ENCODE measurements at regions not wholly inside any gene's neighbourhood (a gene's known extent, or its start where the extent isn't known, plus 50 kb on each side); places are given as distances from the start of the nearest gene placed in this dataset.
"Not testable (repeated sequence)": the region's sequence is repeated elsewhere in the genome, so short reads cannot be mapped to it uniquely, and the experiment has no call there.

DNA sequence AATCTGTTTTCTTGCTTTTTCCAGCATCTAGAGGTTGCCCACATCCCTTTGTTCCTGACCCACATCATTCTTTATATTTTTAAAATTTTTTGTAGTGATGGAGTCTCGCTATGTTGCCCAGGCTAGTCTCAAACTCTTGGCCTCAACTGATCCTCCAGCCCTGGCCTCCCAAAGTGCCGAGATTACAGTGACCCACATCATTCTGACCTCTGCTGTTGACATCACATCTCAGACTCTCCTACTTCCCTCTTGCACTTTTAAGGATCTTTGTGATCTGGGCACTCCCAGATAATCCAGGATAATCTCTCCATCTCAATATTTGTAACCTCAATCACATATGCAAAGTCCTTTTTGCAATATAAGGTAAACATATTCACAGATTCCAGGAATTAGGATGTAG lies 266.6 kb downstream of the MEX3B start:
- DNase-seq (ENCODE audit: low read depth) = no peak

DNA sequence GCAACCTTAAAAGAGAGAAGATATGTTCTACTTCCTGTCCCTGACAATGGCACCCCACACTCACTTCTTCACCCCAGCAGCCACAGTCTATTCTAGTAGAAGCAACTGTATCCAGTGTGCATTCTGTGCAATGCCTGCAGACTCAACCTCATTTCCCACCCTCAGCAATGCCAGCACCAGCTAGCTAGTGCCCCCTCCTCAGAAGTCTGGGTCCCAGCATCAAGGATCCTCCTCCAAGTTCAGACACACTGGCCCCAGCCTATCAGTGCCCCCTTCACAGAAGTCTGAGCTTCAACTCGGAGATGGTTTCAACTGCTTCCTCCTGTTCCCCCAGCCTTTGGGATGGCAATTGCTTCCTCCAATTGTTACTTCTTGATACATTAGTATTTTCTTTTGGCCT lies 268.3 kb downstream of the MEX3B start:
- DNase-seq (ENCODE audit: low read depth) = no peak

DNA sequence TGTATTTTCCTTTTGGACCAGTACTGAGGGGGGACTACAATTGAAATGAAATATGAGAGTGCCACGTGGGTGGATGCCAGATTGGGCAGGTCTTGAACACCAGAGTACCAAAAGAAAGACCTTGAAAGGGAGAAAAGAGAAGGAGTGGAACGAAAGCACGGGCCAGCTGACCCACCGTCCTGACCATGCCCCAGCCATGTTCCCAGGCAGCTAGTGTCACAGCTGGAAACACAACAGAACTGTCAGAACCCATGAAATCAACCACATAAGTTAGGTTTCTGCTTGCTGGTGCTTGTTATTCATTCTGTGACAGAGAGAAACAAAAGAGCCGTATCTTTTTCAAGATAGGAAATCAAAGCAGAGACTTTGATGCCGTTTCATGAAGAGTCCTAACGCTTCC lies 268.8 kb downstream of the MEX3B start:
- no peak for DNase-seq (ENCODE audit: low read depth)

DNA sequence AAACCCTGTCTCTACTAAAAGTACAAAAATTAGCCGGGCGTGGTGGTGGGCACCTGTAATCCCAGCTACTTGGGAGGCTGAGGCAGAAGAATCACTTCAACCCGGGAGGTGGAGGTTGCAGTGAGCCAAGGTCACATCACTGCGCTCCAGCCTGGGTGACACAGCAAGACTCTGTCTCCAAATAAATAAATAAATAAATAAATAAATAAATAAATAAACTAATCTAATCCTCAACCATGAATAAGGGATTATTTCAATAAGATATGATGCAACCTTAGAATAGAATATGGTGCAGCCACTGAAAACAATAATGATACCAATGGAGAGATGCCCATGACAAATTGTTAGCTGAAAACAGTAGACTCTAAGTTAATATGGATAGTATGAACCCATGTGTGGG lies 270.0 kb downstream of the MEX3B start:
- not testable (repeated sequence) for DNase-seq (ENCODE audit: low read depth)

DNA sequence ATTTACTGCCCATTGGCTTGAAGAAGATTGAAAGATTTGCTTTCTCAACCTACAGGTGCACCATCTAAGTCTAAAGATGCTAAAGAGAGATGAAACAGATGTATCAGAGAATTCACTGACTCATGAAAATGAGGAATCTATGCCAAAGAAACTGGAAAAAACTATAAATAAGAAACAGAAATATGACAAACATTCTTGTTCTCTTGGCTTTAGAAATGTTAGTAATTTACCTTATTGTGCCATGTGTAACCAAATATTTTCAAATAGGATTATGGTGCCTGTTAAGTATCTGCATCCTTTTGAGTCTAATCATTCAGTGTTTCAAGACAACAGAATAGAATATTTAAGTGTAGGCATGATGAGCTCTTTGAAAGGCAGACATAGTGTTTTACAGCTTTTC lies 271.5 kb downstream of the MEX3B start:
- DNase-seq (ENCODE audit: low read depth) = no peak

DNA sequence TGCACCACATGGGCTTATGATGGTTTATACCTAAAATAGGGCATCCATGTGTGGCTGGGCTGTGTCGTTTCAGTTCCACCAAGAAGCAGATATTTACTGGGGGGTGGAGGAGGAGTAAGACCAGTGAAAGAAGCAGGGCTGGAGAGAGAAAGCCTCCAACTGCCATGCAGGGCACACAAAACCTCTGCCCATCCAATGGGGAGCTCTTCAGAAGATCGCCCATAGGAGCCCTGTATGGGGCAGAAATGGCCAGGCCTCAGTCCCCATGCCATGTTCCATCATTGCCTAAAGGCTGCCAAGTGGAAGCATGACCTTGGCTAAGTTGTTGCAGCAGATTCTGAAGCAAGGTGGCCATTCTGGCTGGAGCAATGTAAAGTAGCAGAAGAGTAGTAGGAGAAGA lies 277.0 kb downstream of the MEX3B start:
- no peak for DNase-seq (ENCODE audit: low read depth)

DNA sequence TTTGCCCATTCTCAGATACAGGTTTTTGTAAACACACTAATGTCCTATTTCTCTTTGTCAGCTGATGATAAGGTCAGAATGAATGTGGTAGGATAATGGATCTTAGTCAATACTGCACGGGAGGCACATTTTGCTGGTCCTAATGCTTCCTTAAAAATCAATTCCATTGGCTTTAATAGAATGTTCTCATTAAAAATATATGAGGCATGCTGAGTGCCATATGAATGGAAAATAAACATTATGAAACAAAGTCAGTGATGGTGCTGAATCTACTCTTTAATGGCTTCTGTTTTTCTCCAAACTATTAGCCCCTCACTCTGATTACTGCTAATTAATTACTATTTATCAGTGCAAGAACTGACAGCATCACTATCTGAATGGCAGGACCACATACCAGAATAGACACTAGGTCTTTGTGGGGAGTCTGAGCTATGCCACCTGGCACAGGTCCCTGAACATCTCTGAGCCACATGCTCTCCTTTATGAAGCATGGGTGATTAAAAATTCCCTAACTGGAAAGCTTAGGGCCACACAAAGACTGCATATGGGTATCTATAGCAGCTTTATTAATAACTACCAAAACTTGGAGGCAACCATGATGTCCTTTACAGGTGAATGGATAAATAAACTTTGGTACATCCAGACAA lies 278.9 kb downstream of the MEX3B start:
- no peak for DNase-seq (ENCODE audit: low read depth)

DNA sequence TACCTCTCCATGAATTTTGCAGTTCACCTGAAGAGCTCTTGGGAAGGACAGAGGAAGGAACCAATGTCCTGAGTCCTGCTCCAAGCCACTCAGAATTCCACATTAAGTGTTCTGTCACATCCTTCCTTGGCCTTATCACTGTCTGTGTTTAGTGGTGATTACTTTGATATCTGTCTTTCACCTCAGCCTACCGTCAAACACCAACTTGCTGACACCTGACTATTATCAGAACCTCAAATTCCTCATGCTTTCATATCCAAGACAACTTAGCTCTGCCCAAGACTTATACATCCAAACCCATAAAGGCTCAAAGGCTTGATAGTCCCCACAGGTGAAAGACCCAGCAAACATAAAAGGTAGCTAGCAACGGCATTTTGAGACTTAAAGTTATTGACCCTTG lies 280.0 kb downstream of the MEX3B start:
- DNase-seq (ENCODE audit: low read depth) = no peak

DNA sequence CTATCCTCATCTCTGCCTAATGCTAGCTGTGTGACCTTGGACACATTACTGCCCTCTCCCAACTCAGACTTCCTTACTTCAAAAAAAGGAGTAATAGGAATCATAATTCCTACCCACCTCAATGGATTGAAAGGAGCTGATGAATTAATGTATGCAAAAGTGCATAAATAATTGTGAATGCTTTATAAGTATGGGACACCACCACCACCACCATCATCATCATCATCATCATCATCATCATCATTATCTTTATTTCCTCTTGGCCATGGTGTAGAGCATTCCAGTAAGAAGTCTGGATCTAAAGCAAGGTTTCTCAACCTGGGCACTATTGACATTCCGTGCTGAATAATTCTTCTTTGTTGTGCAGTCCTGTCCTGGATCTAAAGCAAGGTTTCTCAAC lies 282.5 kb downstream of the MEX3B start:
- no peak for DNase-seq (ENCODE audit: low read depth)

DNA sequence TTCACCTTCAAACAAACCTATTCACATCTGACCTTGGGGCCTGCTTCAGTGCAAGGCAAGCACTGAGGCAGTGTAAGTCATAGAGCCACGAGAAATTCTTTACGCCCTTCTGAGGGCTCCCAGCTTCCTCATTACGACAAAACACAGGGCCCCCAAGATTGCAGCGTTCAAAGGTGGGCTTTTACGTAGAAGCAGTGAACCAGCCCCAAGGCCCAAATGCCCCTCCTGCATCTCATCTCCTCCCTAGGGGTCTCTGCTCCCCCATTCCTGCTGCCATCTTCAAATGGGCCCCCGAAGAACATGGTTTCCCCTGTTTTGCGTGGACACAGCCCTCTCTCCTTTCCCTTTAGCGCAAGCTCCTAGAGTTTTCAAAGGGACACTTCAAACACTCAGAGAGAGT lies 285.1 kb downstream of the MEX3B start:
- no peak for DNase-seq (ENCODE audit: low read depth)

DNA sequence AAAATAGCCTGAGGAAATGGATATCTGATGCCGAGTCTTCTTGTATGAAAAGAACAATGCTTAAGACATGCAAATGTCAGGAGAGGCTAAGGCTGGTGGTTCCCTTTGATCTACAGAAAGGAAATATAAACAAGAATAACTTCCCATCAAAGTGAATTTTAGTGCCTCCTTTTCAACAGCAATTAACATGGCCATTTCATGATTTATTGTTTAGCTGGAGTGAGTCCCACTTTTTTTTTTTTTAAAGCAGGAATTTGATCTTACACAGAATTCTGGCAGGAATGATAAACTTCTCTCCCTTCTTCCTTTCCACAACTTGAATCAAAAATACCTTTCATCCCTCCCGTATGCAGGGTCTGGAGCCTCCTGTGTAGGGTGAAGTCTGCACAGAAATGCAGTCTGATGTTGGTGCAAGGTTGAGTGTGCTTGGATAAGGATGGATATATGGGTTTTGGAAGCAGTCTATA lies 287.0 kb downstream of the MEX3B start:
- DNase-seq (ENCODE audit: low read depth) = no peak

DNA sequence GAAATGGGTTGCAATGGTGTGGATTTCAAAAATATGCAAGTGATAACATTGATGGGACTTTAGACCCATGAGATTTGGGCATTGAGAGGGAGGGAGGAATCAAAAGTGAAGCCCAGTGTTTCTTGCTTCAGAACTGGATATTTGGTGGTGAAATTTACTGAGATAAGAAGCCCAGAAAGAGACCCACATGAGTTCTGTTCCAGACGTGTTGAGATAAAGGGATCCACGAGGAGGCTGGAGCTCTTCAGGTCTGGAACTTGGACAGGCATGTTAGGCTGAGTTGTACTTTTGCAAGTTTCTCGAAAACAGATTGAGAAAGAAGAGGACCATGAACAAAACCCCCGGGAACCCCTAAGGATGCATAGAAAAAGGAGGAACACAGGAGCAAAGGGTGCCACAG lies 290.2 kb downstream of the MEX3B start:
- DNase-seq (ENCODE audit: low read depth) = no peak

DNA sequence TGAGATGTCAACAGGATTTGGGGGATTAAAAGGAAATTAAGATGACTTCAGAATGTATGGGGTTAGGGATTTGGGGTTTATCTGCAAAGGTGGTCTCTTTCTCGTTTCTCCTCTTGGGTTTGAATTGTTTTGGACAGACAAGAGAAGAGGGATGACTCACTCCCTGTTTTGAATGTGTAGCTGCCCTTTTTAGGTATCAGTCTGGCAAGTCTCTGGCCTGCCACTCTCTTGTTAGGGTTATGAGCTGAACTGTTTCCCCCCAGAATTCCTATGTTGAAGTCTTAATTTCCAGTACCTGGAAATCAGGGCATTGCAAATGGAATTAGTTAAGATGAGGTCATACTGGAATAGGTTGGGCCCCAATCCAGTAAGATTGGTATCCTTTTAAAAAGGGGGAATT lies 291.7 kb downstream of the MEX3B start:
- no peak for DNase-seq (ENCODE audit: low read depth)

DNA sequence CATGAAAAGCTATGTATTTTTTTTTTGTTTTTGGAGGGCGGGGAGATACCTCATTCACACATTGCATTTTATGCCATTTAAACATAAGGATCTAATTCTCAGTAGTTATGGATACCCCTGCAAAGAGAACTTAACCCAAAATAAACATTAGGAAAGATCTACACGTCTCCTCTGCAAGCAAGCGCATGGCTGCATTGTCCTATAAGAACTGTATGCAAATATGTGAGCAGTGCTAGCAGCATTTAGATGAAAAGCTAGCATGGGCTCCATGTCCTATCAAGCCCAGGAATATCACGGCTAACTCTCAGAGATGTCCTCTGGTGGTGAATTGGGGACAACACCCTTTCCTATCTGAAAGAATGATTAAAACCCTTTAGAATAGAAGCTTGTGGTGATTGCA lies 292.8 kb downstream of the MEX3B start:
- no peak for DNase-seq (ENCODE audit: low read depth)

DNA sequence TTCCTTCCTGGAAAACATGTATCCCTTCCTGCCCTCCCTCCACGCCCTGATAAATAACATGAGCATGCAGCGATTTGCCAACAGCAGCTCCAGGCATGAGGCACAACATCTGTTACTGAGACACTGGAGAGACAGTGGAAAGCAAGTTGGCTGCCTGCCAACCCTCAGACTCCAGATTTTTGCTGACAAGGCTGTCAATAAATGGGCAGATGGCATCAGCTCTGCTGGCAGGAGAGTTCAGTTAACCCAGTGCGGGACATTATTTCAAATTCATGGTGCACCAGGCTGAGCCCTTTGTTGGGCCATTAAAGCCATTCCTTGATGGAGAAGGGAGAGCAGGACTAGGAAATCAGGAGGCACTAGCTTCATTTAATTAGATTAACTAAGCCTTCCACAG lies 293.3 kb downstream of the MEX3B start:
- peak; percentile 84 for DNase-seq (ENCODE audit: low read depth)

DNA sequence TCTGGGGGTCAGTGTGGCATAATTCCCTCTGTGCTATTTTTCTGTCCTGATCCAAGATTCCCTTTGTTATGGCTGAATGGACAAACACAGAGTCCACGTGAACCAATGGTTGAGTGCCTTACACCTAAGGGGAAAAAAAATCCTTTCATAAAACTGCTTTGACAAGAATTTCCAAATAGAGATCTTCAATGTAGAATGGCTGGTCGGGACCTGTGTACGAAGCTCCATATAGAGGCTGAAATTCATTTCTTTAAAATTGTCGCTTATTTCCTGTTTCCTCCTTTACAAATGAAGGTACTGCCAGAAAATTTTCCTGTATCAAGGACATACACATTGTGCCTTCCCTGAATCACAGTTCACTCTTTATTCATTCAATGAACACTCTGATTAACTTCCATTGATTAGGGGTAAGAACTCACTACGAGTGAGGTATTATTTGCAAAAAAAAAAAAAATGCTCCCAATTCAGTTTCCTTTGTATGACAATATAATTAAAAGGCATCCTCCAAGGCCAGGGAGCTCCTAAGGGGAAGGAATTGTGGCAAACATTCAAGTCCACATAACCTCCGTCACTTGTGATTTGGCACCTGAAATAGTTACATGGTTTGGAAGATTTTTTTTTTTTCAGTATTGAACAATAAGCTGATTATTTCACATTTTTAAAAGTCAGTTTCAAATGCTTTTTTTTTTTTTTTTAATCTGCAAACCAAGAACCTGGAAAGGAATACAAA lies 293.8 kb downstream of the MEX3B start:
- no peak for DNase-seq (ENCODE audit: low read depth)

DNA sequence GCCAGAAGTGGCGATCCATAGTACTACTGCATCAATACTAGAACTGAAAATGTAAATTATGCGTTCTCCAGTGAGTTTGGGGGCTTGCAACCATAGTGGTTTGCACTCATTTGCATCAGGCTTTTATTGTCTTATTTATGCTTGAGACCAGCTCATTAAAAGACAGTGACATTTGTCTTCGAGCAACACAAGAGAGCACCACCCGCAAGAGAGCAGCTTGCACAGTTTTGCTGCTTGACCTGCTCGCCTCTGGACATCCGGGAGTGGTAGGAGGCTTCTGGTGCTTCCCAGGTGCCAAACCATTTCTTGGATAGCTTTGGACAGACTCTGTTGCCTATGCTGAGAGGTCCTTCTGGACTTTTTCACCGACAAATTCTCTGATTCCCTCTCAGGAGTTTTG lies 294.6 kb downstream of the MEX3B start:
- no peak for DNase-seq (ENCODE audit: low read depth)

DNA sequence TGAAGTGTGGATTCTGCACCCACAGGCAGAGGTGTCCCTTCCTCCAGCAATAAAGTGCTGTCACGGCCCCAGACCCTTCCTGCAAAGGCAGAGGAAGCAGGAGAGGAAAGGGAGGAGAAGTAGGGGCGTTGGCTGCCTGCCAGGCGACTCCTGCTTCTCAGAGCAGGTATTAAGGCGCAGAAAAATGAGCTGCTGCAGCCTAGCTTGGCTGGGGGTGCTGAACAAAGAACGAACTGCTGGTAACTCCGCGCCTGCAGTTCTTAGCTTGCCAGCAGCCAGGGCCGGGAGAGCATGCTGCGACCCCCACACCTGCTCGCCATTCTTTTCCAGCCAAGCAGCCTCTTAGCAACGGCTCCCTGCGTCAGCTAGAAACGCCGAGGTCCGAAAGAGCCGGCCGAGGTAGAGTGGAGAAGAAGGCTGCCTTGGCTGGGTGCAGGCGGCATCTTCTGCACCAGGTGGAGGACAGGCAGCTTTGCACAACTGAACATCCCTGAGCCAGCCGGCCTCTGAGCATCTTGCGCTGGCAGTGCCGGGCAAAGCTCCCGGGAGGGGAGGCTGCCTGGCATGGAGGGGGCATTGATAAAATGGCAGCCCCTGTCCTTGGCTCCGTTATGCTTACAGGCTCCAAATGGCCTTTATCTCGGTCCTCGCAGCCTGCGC lies 296.0 kb downstream of the MEX3B start:
- no peak for DNase-seq (ENCODE audit: low read depth)

DNA sequence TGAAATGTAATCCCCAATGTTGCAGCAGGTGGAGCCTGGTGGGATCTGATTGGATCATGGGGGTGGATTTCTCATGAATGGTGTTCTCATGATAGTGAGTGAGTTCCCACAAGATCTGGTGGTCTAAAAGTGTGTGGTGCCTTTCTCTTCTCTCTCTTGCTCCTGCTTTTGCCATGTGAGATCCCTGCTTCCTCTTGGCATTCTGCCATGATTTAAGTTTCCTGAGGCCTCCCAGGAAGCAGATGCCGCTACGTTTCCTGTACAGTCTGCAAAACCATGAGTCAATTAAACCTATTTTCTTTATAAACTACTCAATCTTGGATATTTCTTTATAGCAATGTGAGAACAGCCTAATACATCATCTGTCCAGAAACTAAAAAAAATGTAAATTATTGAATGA lies 298.3 kb downstream of the MEX3B start:
- DNase-seq (ENCODE audit: low read depth) = no peak

DNA sequence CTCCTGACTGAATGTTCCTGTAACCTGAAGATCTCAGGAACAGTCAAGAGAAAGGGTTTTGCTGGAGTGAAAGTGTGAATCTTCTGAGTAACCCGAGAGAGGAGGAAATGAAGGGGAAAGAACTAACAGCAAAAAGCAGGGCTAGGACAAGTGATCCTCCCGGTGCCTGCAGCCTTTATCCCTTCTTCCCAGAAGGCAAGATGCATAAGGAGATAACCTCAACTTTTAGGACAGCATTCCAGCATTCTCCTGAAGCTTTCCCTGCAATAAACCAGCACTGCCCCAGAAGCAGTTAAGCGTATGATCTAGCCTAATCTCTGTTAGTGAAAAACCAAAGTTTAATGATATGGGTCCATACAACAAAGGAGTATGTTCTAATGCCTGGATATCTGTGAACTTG lies 298.8 kb downstream of the MEX3B start:
- no peak for DNase-seq (ENCODE audit: low read depth)

DNA sequence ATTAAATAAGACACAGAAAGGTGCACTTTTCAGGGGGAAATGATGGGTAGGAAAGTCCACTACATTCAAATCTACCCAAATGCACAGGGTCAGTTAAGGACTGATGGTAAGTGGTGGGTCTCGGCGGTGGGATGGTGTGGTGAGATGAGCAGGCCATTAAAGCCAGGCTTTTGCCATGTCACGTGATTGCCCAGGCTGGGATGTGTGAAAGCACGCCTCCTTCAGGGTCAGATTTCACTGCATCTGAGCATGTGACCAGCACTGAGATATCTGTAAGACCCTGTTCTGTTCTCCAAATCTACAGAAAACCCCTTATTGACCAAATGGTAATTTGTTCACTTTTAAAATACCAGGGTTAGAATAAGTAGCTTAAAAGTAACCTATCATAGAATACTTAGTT lies 301.5 kb downstream of the MEX3B start:
- no peak for DNase-seq (ENCODE audit: low read depth)

DNA sequence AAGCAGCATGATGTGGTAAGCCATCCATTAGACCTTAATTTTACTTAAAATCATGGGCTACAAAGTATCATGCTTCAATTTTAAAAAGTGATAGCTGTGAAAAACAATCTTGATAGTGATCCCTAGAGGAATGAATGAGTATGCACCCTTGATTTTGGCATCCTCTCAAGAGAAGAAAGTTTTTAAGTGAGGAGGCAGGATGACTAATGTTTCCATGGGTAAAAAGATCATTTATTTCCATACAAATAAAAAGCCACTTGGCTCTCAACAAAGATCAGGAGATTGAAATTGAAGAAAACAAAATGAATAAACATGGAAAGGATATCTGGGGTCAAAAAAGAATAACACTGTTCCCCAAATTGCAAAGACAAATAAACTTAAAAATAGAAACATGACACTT lies 305.4 kb downstream of the MEX3B start:
- DNase-seq (ENCODE audit: low read depth) = peak; percentile 10

DNA sequence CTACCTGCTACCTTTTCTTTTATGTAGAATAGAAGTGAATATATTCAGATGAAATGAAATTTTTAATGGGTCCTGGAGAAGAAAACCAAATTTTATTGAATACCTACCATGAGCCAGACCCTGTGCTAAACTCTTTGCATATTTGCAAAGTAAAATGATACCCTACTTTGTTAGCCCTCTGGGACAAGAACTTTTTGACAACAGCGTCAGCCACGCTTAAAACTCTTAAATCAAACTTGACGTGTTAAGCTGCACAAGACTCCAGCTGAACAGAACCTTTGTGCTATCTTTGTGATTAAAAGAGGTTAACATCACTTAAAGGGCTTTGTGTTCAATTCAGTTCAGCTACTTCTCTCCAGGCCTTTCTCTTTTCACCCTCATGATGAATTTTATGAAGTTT lies 316.5 kb downstream of the MEX3B start:
- no peak for DNase-seq (ENCODE audit: low read depth)
